Retinal pigment epithelial cell (primary cell): ENCODE measurements at regions not wholly inside any gene's neighbourhood (a gene's known extent, or its start where the extent isn't known, plus 50 kb on each side); places are given as distances from the start of the nearest gene placed in this dataset.

Experiments used
- DNase-seq: peaks from one replicate; pipeline ENCODE4 v3.0.0-alpha.2; 2010; ENCODE audit warnings: low read depth
- H3K4me3 ChIP-seq: 2 replicates; pipeline ENCODE4 v1.5.1; 2011; ENCODE audit warnings: mild to moderate bottlenecking, low read length, control low read depth, moderate library complexity
- CTCF ChIP-seq: conservative IDR thresholded peaks from 2 replicates; pipeline ENCODE4 v1.5.1; 2011; ENCODE audit warnings: low read depth, low read length, control low read depth, inconsistent platforms

GRCh38 chr12:116415408-116416108 lies 138.1 kb upstream of the MED13L start:
- no peak for DNase-seq
- no peak for TF ChIP-seq CTCF
- H3K4me3 ChIP-seq: no peak overlapping the region

- no peak for TF ChIP-seq CTCF
- DNase-seq: no peak
- H3K4me3 ChIP-seq: no peak overlapping the region
Observed at GRCh38 chr12:116416166-116416565, 138.7 kb upstream of the MED13L start.

GRCh38 chr12:116418551-116418950 lies 140.6 kb upstream of the MAP1LC3B2 start:
- DNase-seq: no peak

GRCh38 chr12:116420227-116420880 lies 138.8 kb upstream of the MAP1LC3B2 start:
- H3K4me3 ChIP-seq: no peak overlapping the region
- DNase-seq: no peak
- TF ChIP-seq CTCF: no peak

More at GRCh38 chr12:116418551-116418950, 140.6 kb upstream of the MAP1LC3B2 start:
- TF ChIP-seq CTCF: no peak
- no peak overlapping the region for H3K4me3 ChIP-seq

GRCh38 chr12:116421785-116422538 lies 137.2 kb upstream of the MAP1LC3B2 start:
- no peak for DNase-seq
- no peak overlapping the region for H3K4me3 ChIP-seq
- TF ChIP-seq CTCF: no peak

- TF ChIP-seq CTCF: no peak
- no peak for DNase-seq
- no peak overlapping the region for H3K4me3 ChIP-seq
Observed at GRCh38 chr12:116423094-116423493, 136.1 kb upstream of the MAP1LC3B2 start.
